GM19467 (cell line): ENCODE measurements at regions not wholly inside any gene's neighbourhood (a gene's known extent, or its start where the extent isn't known, plus 50 kb on each side); places are given as distances from the start of the nearest gene placed in this dataset.
"Not testable (repeated sequence)": the region's sequence is repeated elsewhere in the genome, so short reads cannot be mapped to it uniquely, and the experiment has no call there.

Experiments
- ATAC-seq: cut with Tn5 transposase; IDR thresholded peaks from one replicate; pipeline ENCODE4 v1.9.1; 2021; ENCODE audit warnings: mild to moderate bottlenecking, moderate library complexity; ENCODE audit not compliant: unreplicated experiment

GRCh38 chr6:166846446-166847142 is 109.8 kb downstream of the RNASET2 start:
- not testable (repeated sequence) for ATAC-seq

GRCh38 chr6:166842607-166843006 is 113.7 kb downstream of the RNASET2 start:
- ATAC-seq: no peak

DNA sequence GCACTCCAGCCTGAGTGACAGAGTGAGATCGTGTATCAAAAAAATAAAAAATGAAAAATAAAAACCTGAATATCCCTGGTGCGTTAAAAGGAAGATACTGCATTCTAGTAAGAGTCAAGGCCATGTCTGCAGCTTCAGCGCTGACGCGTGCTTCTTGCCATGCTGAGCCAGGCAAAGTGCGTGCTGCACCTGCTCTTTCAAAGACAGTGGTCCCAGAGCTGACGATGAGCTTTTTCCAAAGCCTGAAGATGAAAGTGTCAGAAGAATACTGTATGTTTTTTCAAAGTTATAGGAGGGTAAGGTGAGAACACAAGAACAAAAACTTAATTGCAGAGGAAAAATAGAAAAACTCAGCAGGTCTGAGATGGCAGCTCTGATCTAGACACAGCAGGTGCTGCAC is 115.1 kb downstream of the RNASET2 start:
- ATAC-seq: no peak

GRCh38 chr6:166839569-166839968 is 116.8 kb downstream of the RNASET2 start:
- ATAC-seq: no peak

- no peak for ATAC-seq
Observed at GRCh38 chr6:166838987-166839386, 117.4 kb downstream of the RNASET2 start.

DNA sequence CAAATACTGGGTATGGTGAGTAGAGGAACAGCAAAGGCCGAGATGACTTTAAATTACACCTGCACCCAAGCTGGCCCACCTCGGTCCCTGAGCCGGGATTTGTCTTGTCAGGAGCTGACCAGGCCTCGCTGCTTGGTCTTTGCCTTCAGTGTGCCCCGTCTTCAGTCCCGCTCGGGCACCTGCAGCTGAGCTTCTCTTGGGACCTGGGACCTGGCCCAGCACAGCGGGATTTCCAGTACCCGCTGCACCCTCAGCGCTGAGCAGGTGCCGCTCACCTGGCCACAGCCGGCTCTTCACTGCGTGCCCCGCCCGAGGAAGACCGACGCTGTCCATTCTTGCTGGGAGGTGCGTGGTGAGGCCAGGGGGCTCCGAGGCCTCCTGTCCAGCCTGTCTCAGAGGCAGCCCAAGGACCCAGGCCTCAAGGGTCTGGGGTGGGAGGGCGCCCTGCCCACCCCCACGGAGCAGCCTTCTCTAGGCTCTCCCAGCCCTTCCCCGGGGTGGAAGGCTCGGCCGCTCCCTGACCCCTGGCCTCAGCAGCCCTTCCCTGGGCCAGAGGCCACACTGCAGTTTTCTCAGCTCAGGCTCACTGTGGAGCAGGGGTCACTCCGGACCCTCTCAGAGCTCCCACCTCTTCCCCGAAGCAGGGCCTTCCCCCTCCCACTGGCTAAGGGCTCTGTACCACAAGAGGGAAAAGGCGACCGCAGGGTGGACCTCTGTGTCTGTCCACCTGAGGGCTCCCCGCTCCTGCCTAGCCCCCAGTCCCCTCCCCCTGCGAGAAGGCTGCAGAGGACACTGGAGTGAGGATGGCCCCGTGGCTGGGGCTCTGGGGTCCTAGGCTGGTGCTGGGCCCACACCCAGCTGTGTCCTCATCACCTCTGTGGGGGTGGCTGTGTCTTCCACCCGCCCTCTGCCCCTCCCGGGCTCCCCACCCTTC is 119.3 kb downstream of the RNASET2 start:
- no peak for ATAC-seq

DNA sequence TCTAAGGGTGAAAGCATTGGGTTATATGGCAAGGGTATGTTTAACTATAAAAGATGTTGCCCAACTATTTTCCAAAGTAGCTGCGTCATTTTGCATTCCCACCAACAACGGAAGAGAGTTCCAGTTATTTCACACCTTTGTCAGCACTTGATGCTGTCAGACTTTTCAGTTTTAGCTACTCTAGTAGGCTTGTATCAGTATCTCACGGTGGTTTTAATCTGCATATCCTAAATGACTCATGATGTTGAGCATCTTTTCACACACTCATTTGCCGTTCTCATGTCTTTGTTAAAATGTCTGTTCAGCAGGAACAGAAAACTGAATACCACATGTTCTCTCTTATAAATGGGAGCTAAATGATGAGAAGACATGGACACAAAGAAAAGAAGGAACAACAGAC is 122.3 kb downstream of the RNASET2 start:
- no peak for ATAC-seq

DNA sequence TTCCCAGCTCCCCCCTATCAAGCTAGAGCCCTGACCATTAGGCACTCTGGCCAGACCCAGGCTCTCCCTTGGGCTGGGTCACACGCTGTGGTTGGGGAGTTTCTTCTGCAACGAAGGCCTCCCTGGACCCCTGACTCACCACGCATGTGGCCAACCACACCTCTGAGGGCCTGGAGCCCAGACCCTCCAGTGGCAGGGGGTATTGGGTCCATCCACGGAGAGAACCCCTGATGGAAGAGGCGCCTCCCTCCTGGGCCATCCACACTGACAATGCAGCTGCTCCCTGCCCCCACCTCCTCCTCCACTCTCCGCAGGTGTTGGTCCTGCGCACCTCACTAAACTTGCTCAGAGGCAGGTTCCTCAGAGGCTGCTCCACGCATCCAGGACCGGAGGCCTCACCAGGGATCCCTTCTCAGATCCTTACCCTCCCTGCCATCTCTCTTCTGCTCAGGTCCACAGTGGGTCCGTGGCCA is 125.4 kb downstream of the RNASET2 start:
- ATAC-seq: peak; percentile 30

DNA sequence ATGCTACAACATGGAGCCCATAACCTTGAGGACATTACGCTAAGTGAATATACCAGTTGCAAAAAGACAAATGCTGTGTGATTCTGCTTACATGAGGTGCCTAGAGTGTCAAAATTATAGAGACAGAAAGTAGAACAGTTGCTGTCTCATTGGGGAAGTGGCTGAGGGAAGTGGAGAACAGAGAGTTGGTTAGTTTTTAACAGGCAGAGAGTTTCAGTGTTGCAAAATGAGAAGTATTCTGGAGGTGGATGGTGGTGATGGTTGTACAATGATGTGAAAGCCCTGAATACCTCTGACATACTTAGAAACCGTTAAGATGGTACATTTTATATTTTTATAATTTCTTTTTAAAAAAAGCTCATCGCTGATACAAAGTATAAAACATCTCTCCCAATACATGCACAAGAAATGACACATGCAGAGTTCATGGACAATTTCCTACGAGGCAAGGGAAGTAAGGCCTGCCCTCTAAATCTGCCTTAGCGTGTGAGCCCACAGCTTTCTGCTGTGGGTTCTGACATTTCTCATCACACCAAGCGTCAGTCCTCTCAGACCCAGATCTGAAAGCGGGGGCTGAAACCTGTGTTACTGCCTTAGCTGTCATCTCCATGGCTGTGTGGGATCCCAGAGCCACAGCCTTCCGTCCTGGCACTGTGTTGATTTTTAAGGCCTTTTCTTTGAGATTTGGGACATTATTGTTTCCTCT is 126.0 kb downstream of the RNASET2 start:
- ATAC-seq: peak; percentile 90

- no peak for ATAC-seq
Observed at GRCh38 chr6:166826264-166826663, 130.1 kb downstream of the RNASET2 start.

GRCh38 chr6:166825553-166826145 is 130.7 kb downstream of the RNASET2 start:
- no peak for ATAC-seq

DNA sequence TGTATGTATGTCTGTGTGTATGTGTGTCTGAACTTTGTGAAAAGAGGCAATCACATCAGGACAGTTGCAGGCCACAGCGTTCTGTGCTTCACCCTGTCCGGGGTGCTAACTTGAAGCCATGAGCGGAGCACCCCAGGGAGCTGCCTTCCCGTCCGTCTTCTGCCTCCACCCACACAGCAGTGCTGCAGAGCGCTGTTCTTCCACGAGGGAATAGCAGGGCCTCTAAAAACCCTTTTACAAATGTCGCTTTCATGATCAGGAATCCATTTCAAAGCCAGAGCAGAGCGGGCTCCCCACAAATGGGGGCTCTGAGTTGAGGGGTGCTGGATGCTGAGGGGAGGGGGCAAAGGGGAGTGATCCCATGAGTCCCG is 131.5 kb downstream of the RNASET2 start:
- no peak for ATAC-seq

GRCh38 chr6:166824146-166824879 is 132.0 kb downstream of the RNASET2 start:
- no peak for ATAC-seq

DNA sequence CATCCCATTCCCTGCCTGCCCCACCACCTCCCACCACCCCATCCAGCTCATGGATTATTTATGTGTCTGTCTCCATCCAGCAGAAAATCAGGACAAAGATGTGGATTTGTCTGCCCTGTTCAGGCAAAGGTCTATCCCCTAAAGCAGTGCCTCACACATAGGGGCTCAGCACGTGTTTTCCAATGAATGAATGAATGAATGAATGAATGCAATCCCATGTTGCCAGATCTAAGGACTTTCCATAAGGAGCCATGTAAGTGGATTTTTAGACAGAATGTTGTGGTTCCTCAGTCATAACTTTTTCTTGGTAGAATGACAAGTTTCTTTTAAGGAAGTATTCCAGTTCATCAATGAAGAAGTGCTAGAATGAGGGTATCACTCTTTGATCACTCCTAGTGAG is 133.7 kb downstream of the RNASET2 start:
- no peak for ATAC-seq

DNA sequence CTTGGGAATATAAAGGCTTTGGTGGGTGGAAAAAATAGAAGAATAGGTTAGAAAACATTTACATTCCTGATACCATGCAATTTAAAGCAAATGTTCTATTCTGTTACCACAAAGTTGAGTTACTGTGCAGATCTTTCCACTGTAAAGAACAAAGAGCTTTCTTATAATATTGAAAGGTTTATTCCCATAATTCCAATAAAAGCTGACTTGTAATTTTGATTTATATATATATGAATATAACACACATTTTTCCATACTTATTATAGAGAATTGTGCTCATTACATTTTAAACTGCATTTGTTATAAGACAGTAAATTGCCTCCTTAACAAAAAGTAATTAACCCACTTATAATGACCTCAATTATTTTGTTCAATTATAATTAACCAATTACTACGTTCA is 135.9 kb downstream of the RNASET2 start:
- ATAC-seq: no peak

DNA sequence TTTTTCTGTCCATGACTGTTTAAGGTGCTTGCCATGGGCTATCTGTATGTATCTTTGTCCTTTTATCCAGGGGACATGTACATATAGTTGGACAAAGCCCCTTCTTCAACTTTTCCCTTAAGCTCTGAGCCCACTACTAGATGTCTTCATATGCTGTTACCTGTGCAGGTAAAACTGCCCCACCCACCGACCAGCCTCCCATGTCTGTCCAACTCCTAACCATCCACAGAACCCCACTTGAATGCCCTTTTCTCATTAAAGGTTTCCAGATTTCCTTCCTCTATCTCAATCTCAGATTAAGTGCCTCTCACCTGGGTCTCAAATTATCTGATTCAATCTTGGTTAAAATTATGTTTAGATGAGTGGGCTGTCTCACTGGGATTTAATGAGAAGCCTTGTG is 136.3 kb downstream of the RNASET2 start:
- ATAC-seq: no peak

GRCh38 chr6:166815629-166816028 is 140.7 kb downstream of the RNASET2 start:
- ATAC-seq: no peak

DNA sequence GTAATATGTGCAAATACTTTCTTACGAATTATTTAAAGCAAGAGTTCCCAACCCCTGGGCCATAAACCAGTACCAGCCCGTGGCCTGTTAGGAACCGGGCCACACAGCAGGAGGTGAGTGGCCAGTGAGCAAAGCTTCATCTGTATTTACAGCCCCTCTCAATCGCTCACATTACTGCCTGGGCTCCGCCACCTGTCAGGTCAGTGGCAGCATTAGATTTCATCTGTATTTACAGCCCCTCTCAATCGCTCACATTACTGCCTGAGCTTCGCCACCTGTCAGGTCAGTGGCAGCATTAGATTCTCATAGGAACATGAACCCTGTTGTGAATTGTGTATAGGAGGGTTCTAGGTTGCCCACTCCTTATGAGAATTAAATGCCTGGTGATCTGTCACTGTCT is 142.0 kb downstream of the RNASET2 start:
- no peak for ATAC-seq

DNA sequence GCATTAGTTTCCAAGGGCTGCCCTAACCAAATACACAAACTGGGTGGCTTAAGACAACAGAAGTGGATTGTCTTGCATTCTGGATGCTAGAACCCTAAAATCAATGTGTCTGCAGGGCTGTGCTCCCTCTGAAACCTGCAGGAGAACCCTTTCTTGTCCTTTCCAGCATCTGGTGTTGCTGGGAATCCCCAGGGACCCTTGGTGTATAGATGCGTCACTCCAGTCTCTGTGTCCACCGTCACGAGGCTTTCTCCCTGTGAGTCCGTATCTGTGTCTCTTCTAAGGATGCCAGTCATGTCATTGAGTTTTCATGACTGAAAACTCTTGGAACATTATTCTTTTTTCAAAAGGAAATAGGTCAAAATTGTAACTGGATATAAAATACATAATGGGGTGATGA is 142.9 kb downstream of the RNASET2 start:
- no peak for ATAC-seq

GRCh38 chr6:166810864-166811263 is 145.5 kb downstream of the RNASET2 start:
- ATAC-seq: no peak
